ENCODE measurements at regions not wholly inside any gene's neighbourhood (a gene's known extent, or its start where the extent isn't known, plus 50 kb on each side); places are given as distances from the start of the nearest gene placed in this dataset.

- TF ChIP-seq, protein P1, sequence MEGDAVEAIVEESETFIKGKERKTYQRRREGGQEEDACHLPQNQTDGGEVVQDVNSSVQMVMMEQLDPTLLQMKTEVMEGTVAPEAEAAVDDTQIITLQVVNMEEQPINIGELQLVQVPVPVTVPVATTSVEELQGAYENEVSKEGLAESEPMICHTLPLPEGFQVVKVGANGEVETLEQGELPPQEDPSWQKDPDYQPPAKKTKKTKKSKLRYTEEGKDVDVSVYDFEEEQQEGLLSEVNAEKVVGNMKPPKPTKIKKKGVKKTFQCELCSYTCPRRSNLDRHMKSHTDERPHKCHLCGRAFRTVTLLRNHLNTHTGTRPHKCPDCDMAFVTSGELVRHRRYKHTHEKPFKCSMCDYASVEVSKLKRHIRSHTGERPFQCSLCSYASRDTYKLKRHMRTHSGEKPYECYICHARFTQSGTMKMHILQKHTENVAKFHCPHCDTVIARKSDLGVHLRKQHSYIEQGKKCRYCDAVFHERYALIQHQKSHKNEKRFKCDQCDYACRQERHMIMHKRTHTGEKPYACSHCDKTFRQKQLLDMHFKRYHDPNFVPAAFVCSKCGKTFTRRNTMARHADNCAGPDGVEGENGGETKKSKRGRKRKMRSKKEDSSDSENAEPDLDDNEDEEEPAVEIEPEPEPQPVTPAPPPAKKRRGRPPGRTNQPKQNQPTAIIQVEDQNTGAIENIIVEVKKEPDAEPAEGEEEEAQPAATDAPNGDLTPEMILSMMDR (IDR thresholded peaks at IDR 0.05): no peak
- TF ChIP-seq POLR2A (IDR thresholded peaks at IDR 0.05): no peak
These were observed 69.2 kb upstream of the IGFBP3 start for GRCh38 chr7:45990276-45990675.
